IMR-90 (cell line): ENCODE measurements at regions not wholly inside any gene's neighbourhood (a gene's known extent, or its start where the extent isn't known, plus 50 kb on each side); places are given as distances from the start of the nearest gene placed in this dataset.

Experiments
- ATAC-seq: fragments of 200-7000 bp; cut with Tn5 transposase; 2 replicates; pipeline ENCODE4 v1.9.1; 2020; ENCODE audit warnings: low read depth, mild to moderate bottlenecking, moderate library complexity
- BruUV-seq: library from RNA; stranded (reverse); fragments of 400-500 nt; replicated peaks from 2 replicates; lab custom pipeline; 2021; lab: Mats Ljungman, UMichigan
- CTCF ChIA-PET: fragments of 300-600 bp; formaldehyde crosslinking; extraction: SDS; loops from one replicate; lab custom pipeline; 2021; ENCODE audit warnings: antibody characterized with exemption; lab: Yijun Ruan, JAX
- POLR2A ChIA-PET: fragments of 300-600 bp; sonication (Branson Sonifier 250); formaldehyde crosslinking; loops from one replicate; lab custom pipeline; 2022; ENCODE audit warnings: antibody characterized with exemption; ENCODE audit not compliant: unreplicated experiment; lab: Charles Lee
- DNase-seq: peaks from one replicate; pipeline ENCODE4 v3.0.0; 2013
- H2AFZ ChIP-seq: replicated peaks from 2 replicates; pipeline ENCODE3; 2013; ENCODE audit warnings: low read length, mild to moderate bottlenecking; ENCODE audit not compliant: poor library complexity
- H2AK5ac ChIP-seq: 2 replicates; pipeline ENCODE4 v1.6.1; 2013; ENCODE audit warnings: low read depth, low read length, inconsistent platforms
- H2AK9ac ChIP-seq: replicated peaks from 2 replicates; pipeline ENCODE3; 2013; ENCODE audit warnings: mild to moderate bottlenecking, low read depth, low read length, moderate library complexity; ENCODE audit not compliant: poor library complexity
- H2BK120ac ChIP-seq: 2 replicates; pipeline ENCODE4 v1.6.1; 2013; ENCODE audit warnings: low read depth, low read length, inconsistent platforms
- H2BK15ac ChIP-seq: 3 replicates; pipeline ENCODE4 v1.6.1; 2013; ENCODE audit warnings: low read depth, low read length, inconsistent platforms
- H2BK20ac ChIP-seq: 2 replicates; pipeline ENCODE4 v1.6.1; 2013; ENCODE audit warnings: low read depth, mild to moderate bottlenecking, inconsistent platforms, low read length, moderate library complexity
- H2BK5ac ChIP-seq: 2 replicates; pipeline ENCODE4 v1.6.1; 2013; ENCODE audit warnings: mild to moderate bottlenecking, low read depth, low read length, inconsistent platforms; ENCODE audit not compliant: poor library complexity, severe bottlenecking
- H3K14ac ChIP-seq: replicated peaks from 2 replicates; pipeline ENCODE4 v1.6.1; 2013; ENCODE audit warnings: low read depth, low read length, inconsistent platforms
- H3K18ac ChIP-seq: 2 replicates; pipeline ENCODE4 v1.6.1; 2013; ENCODE audit warnings: low read depth, low read length, control low read depth
- H3K23ac ChIP-seq: 2 replicates; pipeline ENCODE4 v1.6.1; 2013; ENCODE audit warnings: low read depth, low read length, inconsistent platforms
- H3K27ac ChIP-seq: 2 replicates; pipeline ENCODE4 v1.5.1; 2013; ENCODE audit warnings: mild to moderate bottlenecking, control low read depth, low read length; ENCODE audit not compliant: insufficient read depth
- H3K27me3 ChIP-seq: 2 replicates; pipeline ENCODE4 v1.6.1; 2013; ENCODE audit warnings: low read length; ENCODE audit not compliant: control insufficient read depth, insufficient read depth
- H3K36me3 ChIP-seq: 2 replicates; pipeline ENCODE4 v1.6.1; 2013; ENCODE audit warnings: low read length, mixed read lengths; ENCODE audit not compliant: control insufficient read depth, insufficient read depth
- H3K4ac ChIP-seq: 2 replicates; pipeline ENCODE4 v1.6.1; 2013; ENCODE audit warnings: low read depth, low read length, inconsistent platforms
- H3K4me1 ChIP-seq: 2 replicates; pipeline ENCODE4 v1.6.1; 2013; ENCODE audit warnings: low read length, mixed read lengths; ENCODE audit not compliant: control insufficient read depth, insufficient read depth
- H3K4me2 ChIP-seq: 2 replicates; pipeline ENCODE4 v1.6.1; 2013; ENCODE audit warnings: low read depth, mild to moderate bottlenecking, control low read depth, low read length, moderate library complexity
- H3K4me3 ChIP-seq: 2 replicates; pipeline ENCODE4 v1.5.1; 2013; ENCODE audit warnings: low read depth, mild to moderate bottlenecking, control low read depth, low read length, moderate library complexity; ENCODE audit not compliant: insufficient read depth
- H3K56ac ChIP-seq: 2 replicates; pipeline ENCODE4 v1.6.1; 2013; ENCODE audit warnings: low read length, inconsistent platforms; ENCODE audit not compliant: insufficient read depth; ENCODE audit errors: extremely low read depth
- H3K79me1 ChIP-seq, 2 experiments: 2 replicates each; pipeline ENCODE4 v1.6.1; 2013; ENCODE audit warnings: low read length in 2 of 2, inconsistent platforms in 1 of 2, low read depth in 1 of 2
- H3K9ac ChIP-seq: 2 replicates; pipeline ENCODE4 v1.6.1; 2013; ENCODE audit warnings: low read depth, low read length, control low read depth
- H3K9me1 ChIP-seq: 2 replicates; pipeline ENCODE4 v1.6.1; 2013; ENCODE audit warnings: low read length, inconsistent platforms; ENCODE audit not compliant: insufficient read depth
- H3K9me3 ChIP-seq: 2 replicates; pipeline ENCODE4 v1.6.1; 2013; ENCODE audit warnings: low read length; ENCODE audit not compliant: control insufficient read depth, insufficient read depth
- H4K20me1 ChIP-seq: 2 replicates; pipeline ENCODE4 v1.6.1; 2013; ENCODE audit warnings: low read length, inconsistent platforms; ENCODE audit not compliant: insufficient read depth
- H4K5ac ChIP-seq: 2 replicates; pipeline ENCODE4 v1.6.1; 2013; ENCODE audit warnings: mild to moderate bottlenecking, low read depth, low read length, control low read depth
- H4K8ac ChIP-seq, 2 experiments: 2 replicates each; pipeline ENCODE4 v1.6.1; 2013; ENCODE audit warnings: low read depth in 2 of 2, low read length in 2 of 2, control low read depth in 1 of 2, inconsistent platforms in 1 of 2
- H4K91ac ChIP-seq: 2 replicates; pipeline ENCODE4 v1.6.1; 2013; ENCODE audit warnings: low read depth, low read length, inconsistent platforms; ENCODE audit not compliant: insufficient read depth
- BHLHE40 ChIP-seq: fragments of 150-350 bp; IDR thresholded peaks from 2 replicates; pipeline ENCODE4 v1.6.1; 2016; ENCODE audit warnings: mild to moderate bottlenecking, low read depth, low read length
- CHD1 ChIP-seq: IDR thresholded peaks from 2 replicates; pipeline ENCODE4 v1.6.1; 2012; ENCODE audit warnings: low read depth, low read length, improper control_type of control experiment
- FOS ChIP-seq: fragments of 150-350 bp; IDR thresholded peaks from 2 replicates; pipeline ENCODE4 v1.6.1; 2016; ENCODE audit warnings: low read depth, low read length
- MAFK ChIP-seq: IDR thresholded peaks from 2 replicates; pipeline ENCODE4 v1.6.1; 2012; ENCODE audit warnings: low read depth, low read length, improper control_type of control experiment
- MAZ ChIP-seq: IDR thresholded peaks from 2 replicates; pipeline ENCODE4 v1.6.1; 2012; ENCODE audit warnings: low read depth, mild to moderate bottlenecking, low read length, improper control_type of control experiment, moderate library complexity, borderline replicate concordance
- NFE2L2 ChIP-seq: fragments of 150-350 bp; IDR thresholded peaks from 2 replicates; pipeline ENCODE4 v1.6.1; 2016; ENCODE audit warnings: low read depth, mild to moderate bottlenecking, low read length
- RFX5 ChIP-seq: IDR thresholded peaks from 2 replicates; pipeline ENCODE4 v1.8.0; 2012; ENCODE audit warnings: low read depth, mild to moderate bottlenecking, low read length, moderate library complexity
- SMC3 ChIP-seq: fragments of 150-350 bp; IDR thresholded peaks from 2 replicates; pipeline ENCODE4 v1.6.1; 2016; ENCODE audit warnings: low read depth, mild to moderate bottlenecking, antibody characterized with exemption, low read length, moderate library complexity
- WGBS, 2 experiments: methylation state at CpG; one replicate each; pipeline versions ENCODE4 v1.1.5 to v1.1.7; 2013; ENCODE audit warnings: missing lambda C conversion rate in 2 of 2; ENCODE audit not compliant: insufficient read length in 1 of 2; ENCODE audit errors: extremely low coverage in 2 of 2; 5-methylcytosine and 5-hydroxymethylcytosine counted together
- dilution Hi-C: fragments of 300-500 bp; cut with HindIII; formaldehyde crosslinking; loops from one replicate; pipeline ENCODE4 v1.14.3; 2018; ENCODE audit warnings: low sequenced_read_pairs; ENCODE audit not compliant: unreplicated experiment
- in situ Hi-C: fragments of 300-500 bp; cut with MboI; formaldehyde crosslinking; loops from 3 replicates; pipeline ENCODE4 v1.14.3; 2019; ENCODE audit warnings: low sequenced_read_pairs, inconsistent platforms, mixed read lengths
- intact Hi-C: fragments of 100-400 bp; cut with micrococcal nuclease; formaldehyde crosslinking; loops from 2 replicates; pipeline ENCODE4 v1.10.0; 2022
- TF ChIP-seq, protein P1 (sequence below): fragments of 150-350 bp; IDR thresholded peaks from 2 replicates; pipeline ENCODE4 v1.6.1; 2016; ENCODE audit warnings: low read depth, mild to moderate bottlenecking, low read length, moderate library complexity, borderline replicate concordance

DNA sequence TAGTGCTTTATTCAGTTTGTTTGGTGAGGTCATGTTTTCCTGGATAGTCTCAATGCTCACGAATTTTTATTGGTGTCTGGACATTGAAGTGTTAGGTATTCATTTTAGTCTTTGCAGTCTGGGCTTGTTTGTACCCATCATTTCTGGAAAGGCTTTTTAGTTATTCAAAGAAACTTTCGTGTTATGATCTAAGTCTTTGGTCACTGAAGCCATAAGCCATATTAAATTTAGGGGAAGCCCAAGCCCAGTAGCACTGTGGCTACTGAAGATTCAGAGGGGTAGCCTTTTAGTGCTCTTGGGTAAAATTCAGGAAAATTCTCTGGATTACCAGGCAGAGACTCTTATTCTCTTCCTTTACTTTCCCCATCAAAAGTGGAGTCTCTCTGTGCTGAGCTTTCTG is 56.2 kb upstream of the PEX5L start:
- Histone ChIP-seq H4K91ac (no peak overlapping the region), H3K14ac (no peak overlapping the region), H2BK5ac (no peak overlapping the region), H4K5ac (no peak overlapping the region), H3K4me3 (no peak overlapping the region), H3K9ac (no peak overlapping the region), H3K9me1 (no peaks in the 10 kb centered on the region), H3K23ac (no peak overlapping the region), H3K18ac (no peak overlapping the region), H2BK15ac (no peak overlapping the region), H4K20me1 (no peaks in the 10 kb centered on the region), H3K4me2 (no peak overlapping the region), H3K27me3 (no peaks in the 10 kb centered on the region), H3K27ac (no peak overlapping the region), H3K4ac (no peak overlapping the region), H3K36me3 (no peaks in the 10 kb centered on the region), H3K56ac (no peak overlapping the region), H2BK20ac (no peak overlapping the region), H2AK9ac (no peak overlapping the region), H3K4me1 (no peaks in the 10 kb centered on the region), H3K9me3 (peaks cover 9% of the 10 kb centered on the region), H2AFZ (no peak overlapping the region), H3K79me1 (no peaks in the 10 kb centered on the region), H2AK5ac (no peak overlapping the region), H2BK120ac (no peak overlapping the region), H4K8ac (no peak overlapping the region)
- intact Hi-C loops (no loop called here), dilution Hi-C loops (no loop called here), in situ Hi-C loops (no loop called here)
- WGBS, 2 experiments: 0% methylated on average over 1 of the region's 2 CpGs; no CpG with 5 or more reads in 1 of the 2 experiments
- POLR2A ChIA-PET: no interaction called here
- DNase-seq: no peak
- no TSS peak for BruUV-seq
- TF ChIP-seq RFX5: no peak
- no peak for TF ChIP-seq NFE2L2
- TF ChIP-seq MAFK: no peak
- TF ChIP-seq, protein P1, sequence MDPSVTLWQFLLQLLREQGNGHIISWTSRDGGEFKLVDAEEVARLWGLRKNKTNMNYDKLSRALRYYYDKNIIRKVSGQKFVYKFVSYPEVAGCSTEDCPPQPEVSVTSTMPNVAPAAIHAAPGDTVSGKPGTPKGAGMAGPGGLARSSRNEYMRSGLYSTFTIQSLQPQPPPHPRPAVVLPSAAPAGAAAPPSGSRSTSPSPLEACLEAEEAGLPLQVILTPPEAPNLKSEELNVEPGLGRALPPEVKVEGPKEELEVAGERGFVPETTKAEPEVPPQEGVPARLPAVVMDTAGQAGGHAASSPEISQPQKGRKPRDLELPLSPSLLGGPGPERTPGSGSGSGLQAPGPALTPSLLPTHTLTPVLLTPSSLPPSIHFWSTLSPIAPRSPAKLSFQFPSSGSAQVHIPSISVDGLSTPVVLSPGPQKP: no peak
- TF ChIP-seq SMC3: no peak
- TF ChIP-seq CHD1: no peak
- no peak for TF ChIP-seq MAZ
- TF ChIP-seq BHLHE40: no peak
- TF ChIP-seq FOS: no peak
- CTCF ChIA-PET: no interaction called here
- no peak for ATAC-seq
